Loucy (cell line): ENCODE measurements at regions not wholly inside any gene's neighbourhood (a gene's known extent, or its start where the extent isn't known, plus 50 kb on each side); places are given as distances from the start of the nearest gene placed in this dataset.

Experiments
- H2AFZ ChIP-seq: fragments of 200-600 bp; sonication (generic); 2 replicates; pipeline ENCODE4 v1.6.0; 2016; ENCODE audit warnings: antibody characterized with exemption, mild to moderate bottlenecking, low read length, moderate library complexity
- H3F3A ChIP-seq: fragments of 200-600 bp; 2 replicates; pipeline ENCODE4 v1.6.0; 2016; ENCODE audit warnings: antibody characterized with exemption, low read depth, mild to moderate bottlenecking
- H3K27me3 ChIP-seq: fragments of 200-600 bp; sonication (generic); 2 replicates; pipeline ENCODE4 v1.6.1; 2014; ENCODE audit warnings: low read length, mild to moderate bottlenecking; ENCODE audit not compliant: insufficient read depth, poor library complexity, severe bottlenecking
- H3K36me3 ChIP-seq: fragments of 200-600 bp; sonication (generic); 2 replicates; pipeline ENCODE4 v1.6.1; 2016; ENCODE audit warnings: low read length; ENCODE audit not compliant: insufficient read depth
- H3K4me1 ChIP-seq: fragments of 200-600 bp; sonication (generic); 2 replicates; pipeline ENCODE4 v1.5.1; 2014; ENCODE audit warnings: low read length, mild to moderate bottlenecking; ENCODE audit not compliant: insufficient read depth, poor library complexity, severe bottlenecking
- H3K4me2 ChIP-seq: fragments of 200-600 bp; sonication (generic); 2 replicates; pipeline ENCODE4 v1.6.0; 2014; ENCODE audit warnings: antibody characterized with exemption, low read length, low read depth, mild to moderate bottlenecking; ENCODE audit not compliant: poor library complexity, severe bottlenecking
- H3K4me3 ChIP-seq: fragments of 200-600 bp; sonication (generic); 2 replicates; pipeline ENCODE4 v1.5.1; 2014; ENCODE audit warnings: low read length, mild to moderate bottlenecking, mixed read lengths; ENCODE audit not compliant: poor library complexity, severe bottlenecking
- H3K79me2 ChIP-seq: fragments of 200-600 bp; sonication (generic); 2 replicates; pipeline ENCODE4 v1.6.1; 2014; ENCODE audit warnings: low read length; ENCODE audit not compliant: insufficient read depth
- H3K9ac ChIP-seq: fragments of 200-600 bp; sonication (generic); 2 replicates; pipeline ENCODE4 v1.6.0; 2014; ENCODE audit warnings: mild to moderate bottlenecking, low read depth, low read length, moderate library complexity; ENCODE audit not compliant: poor library complexity, severe bottlenecking
- H3K9me2 ChIP-seq: fragments of 200-600 bp; sonication (generic); replicated peaks from 2 replicates; pipeline ENCODE4 v1.6.1; 2016; ENCODE audit warnings: low read depth, low read length, mixed read lengths
- H3K9me3 ChIP-seq: fragments of 200-600 bp; sonication (generic); 2 replicates; pipeline ENCODE4 v1.6.1; 2014; ENCODE audit warnings: mild to moderate bottlenecking, antibody characterized with exemption, low read length, low read depth; ENCODE audit not compliant: insufficient read depth
- H4K20me1 ChIP-seq: fragments of 200-600 bp; sonication (generic); 2 replicates; pipeline ENCODE4 v1.6.0; 2014; ENCODE audit warnings: antibody characterized with exemption, low read length, mild to moderate bottlenecking; ENCODE audit not compliant: insufficient read depth, poor library complexity, severe bottlenecking
- CTCF ChIP-seq: fragments of 200-600 bp; sonication (generic); conservative IDR thresholded peaks from 2 replicates; pipeline ENCODE4 v1.5.1; 2014; ENCODE audit warnings: mild to moderate bottlenecking, antibody characterized with exemption, low read length
- EZH2phosphoT487 ChIP-seq: fragments of 200-600 bp; IDR thresholded peaks from 2 replicates; pipeline ENCODE4 v1.6.1; 2018; ENCODE audit warnings: antibody characterized with exemption, mild to moderate bottlenecking, moderate library complexity, borderline replicate concordance

GRCh38 chr11:30758946-30759504 lies 172.9 kb upstream of the MPPED2 start:
- TF ChIP-seq CTCF (no peak), EZH2phosphoT487 (no peak)
- Histone ChIP-seq H3K27me3 (no peaks in the 10 kb centered on the region), H3K9ac (no peak overlapping the region), H3K36me3 (no peaks in the 10 kb centered on the region), H3K4me2 (no peak overlapping the region), H3K9me2 (no peaks in the 10 kb centered on the region), H4K20me1 (no peaks in the 10 kb centered on the region), H3K9me3 (peaks cover 5% of the 10 kb centered on the region; the same call in 1 of the 2 replicates), H2AFZ (no peak overlapping the region), H3K4me3 (no peak overlapping the region), H3K4me1 (no peaks in the 10 kb centered on the region), H3K79me2 (no peaks in the 10 kb centered on the region), H3F3A (no peaks in the 10 kb centered on the region)

GRCh38 chr11:30758518-30758917 lies 172.4 kb upstream of the MPPED2 start:
- Histone ChIP-seq H2AFZ (no peak overlapping the region), H3K9ac (no peak overlapping the region), H3K4me1 (no peaks in the 10 kb centered on the region), H3F3A (no peaks in the 10 kb centered on the region), H3K9me3 (peaks cover 5% of the 10 kb centered on the region; the same call in 1 of the 2 replicates), H4K20me1 (no peaks in the 10 kb centered on the region), H3K79me2 (no peaks in the 10 kb centered on the region), H3K36me3 (no peaks in the 10 kb centered on the region), H3K27me3 (no peaks in the 10 kb centered on the region), H3K9me2 (no peaks in the 10 kb centered on the region), H3K4me2 (no peak overlapping the region), H3K4me3 (no peak overlapping the region)
- TF ChIP-seq CTCF (no peak), EZH2phosphoT487 (no peak)

- Histone ChIP-seq H3K4me2 (no peak overlapping the region), H3K4me3 (no peak overlapping the region), H2AFZ (no peak overlapping the region), H3K36me3 (no peaks in the 10 kb centered on the region), H3K79me2 (no peaks in the 10 kb centered on the region), H4K20me1 (no peaks in the 10 kb centered on the region), H3K9ac (no peak overlapping the region), H3K27me3 (no peaks in the 10 kb centered on the region), H3F3A (no peaks in the 10 kb centered on the region), H3K9me3 (peaks cover 5% of the 10 kb centered on the region; the same call in 1 of the 2 replicates), H3K4me1 (no peaks in the 10 kb centered on the region), H3K9me2 (no peaks in the 10 kb centered on the region)
- no peak for TF ChIP-seq CTCF
- no peak for TF ChIP-seq EZH2phosphoT487
Observed at GRCh38 chr11:30758012-30758411, 171.9 kb upstream of the MPPED2 start.
